Left ventricle myocardium superior (tissue), 1 donor: ENCODE measurements at regions not wholly inside any gene's neighbourhood (a gene's known extent, or its start where the extent isn't known, plus 50 kb on each side); places are given as distances from the start of the nearest gene placed in this dataset.
A peak's percentile ranks its signal among the peaks of the same experiment; 100 is the strongest.

Experiments
- ATAC-seq: fragments of 200-7000 bp; cut with Tn5 transposase; one replicate; pipeline ENCODE4 v1.9.1; 2020; ENCODE audit warnings: mild to moderate bottlenecking, moderate library complexity
- DNase-seq: peaks from one replicate; pipeline ENCODE4 v3.0.0-alpha.2; 2020
- intact Hi-C: fragments of 100-400 bp; cut with micrococcal nuclease; formaldehyde crosslinking; loops from one replicate; pipeline ENCODE4 v1.11.0; 2022
- donor health status: DM: no; HTN: yes; CAD: no; lungs with severe emphysema.

- DNase-seq (no peak), ATAC-seq (no peak)
- intact Hi-C loops = no loop called here
Observed at GRCh38 chr11:111101881-111102280, 143.6 kb upstream of the POU2AF2 start.

GRCh38 chr11:111099028-111099713, 146.4 kb upstream of the POU2AF2 start:
- DNase-seq = no peak
- no peak for ATAC-seq
- intact Hi-C loops = no loop called here

GRCh38 chr11:111098091-111098490, 147.4 kb upstream of the POU2AF2 start:
- intact Hi-C loops = no loop called here
- ATAC-seq (no peak), DNase-seq (no peak)

GRCh38 chr11:111097191-111097590, 148.3 kb upstream of the POU2AF2 start:
- peak; percentile 73 for ATAC-seq
- peak; percentile 61 for DNase-seq
- intact Hi-C loops = no loop called here

GRCh38 chr11:111095327-111095726, 150.2 kb upstream of the POU2AF2 start:
- DNase-seq = no peak
- intact Hi-C loops = no loop called here

GRCh38 chr11:111093061-111093460, 152.5 kb upstream of the POU2AF2 start:
- DNase-seq (no peak), ATAC-seq (no peak)
- intact Hi-C loops = no loop called here

More at GRCh38 chr11:111095327-111095726, 150.2 kb upstream of the POU2AF2 start:
- ATAC-seq = no peak

GRCh38 chr11:111091321-111091938, 154.1 kb upstream of the POU2AF2 start:
- no peak for DNase-seq
- intact Hi-C loops = no loop called here
- peak; percentile 50 for ATAC-seq

GRCh38 chr11:111089759-111090158, 155.8 kb upstream of the POU2AF2 start:
- intact Hi-C loops = no loop called here
- DNase-seq = no peak
- no peak for ATAC-seq

GRCh38 chr11:111088847-111089355, 156.6 kb upstream of the POU2AF2 start:
- intact Hi-C loops = no loop called here
- no peak for DNase-seq
- no peak for ATAC-seq

- intact Hi-C loops = no loop called here
- ATAC-seq = no peak
- DNase-seq = no peak
Observed at GRCh38 chr11:111086058-111086457, 159.5 kb upstream of the POU2AF2 start.

- DNase-seq (no peak), ATAC-seq (no peak)
- intact Hi-C loops = no loop called here
Observed at GRCh38 chr11:111082664-111083063, 162.9 kb upstream of the POU2AF2 start.

- DNase-seq (no peak), ATAC-seq (no peak)
- intact Hi-C loops = no loop called here
Observed at GRCh38 chr11:111081021-111081511, 164.5 kb upstream of the POU2AF2 start.

GRCh38 chr11:111077530-111078322, 167.8 kb upstream of the POU2AF2 start:
- intact Hi-C loops = no loop called here

GRCh38 chr11:111069066-111069465, 176.5 kb upstream of the POU2AF2 start:
- ATAC-seq (no peak), DNase-seq (no peak)
- intact Hi-C loops = no loop called here

More at GRCh38 chr11:111077530-111078322, 167.8 kb upstream of the POU2AF2 start:
- DNase-seq = no peak
- no peak for ATAC-seq

GRCh38 chr11:111067994-111068393, 177.5 kb upstream of the POU2AF2 start:
- no peak for DNase-seq
- intact Hi-C loops = no loop called here
- no peak for ATAC-seq

- no peak for DNase-seq
- ATAC-seq = no peak
- intact Hi-C loops = no loop called here
Observed at GRCh38 chr11:111066846-111067245, 178.7 kb upstream of the POU2AF2 start.

GRCh38 chr11:111063726-111064517, 181.6 kb upstream of the POU2AF2 start:
- intact Hi-C loops = no loop called here
- no peak for DNase-seq
- no peak for ATAC-seq

GRCh38 chr11:111062420-111062819, 183.1 kb upstream of the POU2AF2 start:
- no peak for ATAC-seq
- intact Hi-C loops = no loop called here
- no peak for DNase-seq

- intact Hi-C loops = no loop called here
- DNase-seq = no peak
- no peak for ATAC-seq
Observed at GRCh38 chr11:111059726-111060125, 185.8 kb upstream of the POU2AF2 start.
